ENCODE measurements at regions not wholly inside any gene's neighbourhood (a gene's known extent, or its start where the extent isn't known, plus 50 kb on each side); places are given as distances from the start of the nearest gene placed in this dataset.

DNA sequence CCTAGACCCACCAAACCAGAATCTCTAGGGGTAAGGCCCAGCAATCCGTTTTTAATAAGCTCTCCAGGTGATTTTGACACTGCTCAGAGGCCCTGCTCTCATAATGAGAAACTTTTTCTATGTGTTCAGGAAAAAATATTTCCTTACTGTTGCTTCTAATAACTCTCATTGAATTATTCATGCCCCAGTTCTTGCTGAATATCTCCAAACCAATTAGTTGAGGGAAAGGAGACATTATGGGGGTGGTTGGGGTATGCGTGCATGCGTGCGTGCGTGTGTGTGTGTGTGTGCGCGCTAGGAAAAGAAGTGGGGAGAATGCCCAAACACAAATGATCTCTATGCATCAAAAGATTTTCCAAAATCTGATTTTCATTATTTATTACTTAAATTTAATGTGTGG, 411.4 kb downstream of the PIK3R1 start:
- no peak overlapping the region for H3K27ac ChIP-seq (ENCODE audit: extremely low read length, insufficient read depth, low read length)
- H3K4me3 ChIP-seq (replicated peaks in 1 of 3; ENCODE audit: insufficient read depth in 1 of 3, low read depth in 2 of 3, low read length in 3 of 3), result no peak overlapping the region
- H3K4me1 ChIP-seq (ENCODE audit: insufficient read depth, low read length), result no peaks in the 10 kb centered on the region
- no peaks in the 10 kb centered on the region for H4K20me1 ChIP-seq (ENCODE audit: insufficient read depth, low read length)
- ATAC-seq (no peak), DNase-seq (ENCODE audit: low spot score) (no peak), FAIRE-seq (no peak)
- no peak overlapping the region for H3K4me2 ChIP-seq (ENCODE audit: low read depth, low read length)
- no peaks in the 10 kb centered on the region for H3K27me3 ChIP-seq (ENCODE audit: control insufficient read depth in 1 of 2, insufficient read depth in 2 of 2, low read length in 2 of 2)
- intact Hi-C loops (cut with micrococcal nuclease; ENCODE audit: unreplicated experiment), result no loop called here
- TF ChIP-seq GLI4 (CRISPR knock-in tag; IDR thresholded peaks at IDR 0.05; ENCODE audit: borderline replicate concordance) (no peak), ZBTB25 (CRISPR knock-in tag; IDR thresholded peaks at IDR 0.05) (no peak), ZNF235 (CRISPR knock-in tag; IDR thresholded peaks at IDR 0.05; ENCODE audit: borderline replicate concordance) (no peak), RBM39 (IDR thresholded peaks at IDR 0.05; ENCODE audit: low read depth, low read length, poor library complexity, severe bottlenecking) (no peak), GTF2F1 (IDR thresholded peaks at IDR 0.05; ENCODE audit: low read length) (no peak), PAF1 (CRISPR knock-in tag; IDR thresholded peaks at IDR 0.05) (no peak), CHD4 (IDR thresholded peaks at IDR 0.05; ENCODE audit: borderline replicate concordance, low read length) (no peak), SKI (IDR thresholded peaks at IDR 0.05; ENCODE audit: partially characterized antibody) (no peak), SOX6 (IDR thresholded peaks at IDR 0.05) (no peak), SOX6 (CRISPR knock-in tag; IDR thresholded peaks at IDR 0.05) (no peak), HNRNPUL1 (IDR thresholded peaks at IDR 0.05; ENCODE audit: low read depth, low read length) (no peak), ZNF20 (CRISPR knock-in tag; IDR thresholded peaks at IDR 0.05) (no peak), ARNT2 (CRISPR knock-in tag; IDR thresholded peaks at IDR 0.05; ENCODE audit: low read depth) (no peak), DNMT1 (CRISPR knock-in tag; IDR thresholded peaks at IDR 0.05) (no peak), MBNL3 (CRISPR knock-in tag; conservative IDR thresholded peaks at IDR 0.05) (no peak), HNRNPK (IDR thresholded peaks at IDR 0.05; ENCODE audit: low read depth, low read length, poor library complexity, severe bottlenecking) (no peak), ZZZ3 (CRISPR knock-in tag; IDR thresholded peaks at IDR 0.05; ENCODE audit: borderline replicate concordance) (no peak), ISX (CRISPR knock-in tag; conservative IDR thresholded peaks at IDR 0.05) (no peak)
- TF ChIP-seq, protein P1, sequence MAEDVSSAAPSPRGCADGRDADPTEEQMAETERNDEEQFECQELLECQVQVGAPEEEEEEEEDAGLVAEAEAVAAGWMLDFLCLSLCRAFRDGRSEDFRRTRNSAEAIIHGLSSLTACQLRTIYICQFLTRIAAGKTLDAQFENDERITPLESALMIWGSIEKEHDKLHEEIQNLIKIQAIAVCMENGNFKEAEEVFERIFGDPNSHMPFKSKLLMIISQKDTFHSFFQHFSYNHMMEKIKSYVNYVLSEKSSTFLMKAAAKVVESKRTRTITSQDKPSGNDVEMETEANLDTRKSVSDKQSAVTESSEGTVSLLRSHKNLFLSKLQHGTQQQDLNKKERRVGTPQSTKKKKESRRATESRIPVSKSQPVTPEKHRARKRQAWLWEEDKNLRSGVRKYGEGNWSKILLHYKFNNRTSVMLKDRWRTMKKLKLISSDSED (CRISPR knock-in tag; IDR thresholded peaks at IDR 0.05), result no peak
- TF ChIP-seq, protein P2, sequence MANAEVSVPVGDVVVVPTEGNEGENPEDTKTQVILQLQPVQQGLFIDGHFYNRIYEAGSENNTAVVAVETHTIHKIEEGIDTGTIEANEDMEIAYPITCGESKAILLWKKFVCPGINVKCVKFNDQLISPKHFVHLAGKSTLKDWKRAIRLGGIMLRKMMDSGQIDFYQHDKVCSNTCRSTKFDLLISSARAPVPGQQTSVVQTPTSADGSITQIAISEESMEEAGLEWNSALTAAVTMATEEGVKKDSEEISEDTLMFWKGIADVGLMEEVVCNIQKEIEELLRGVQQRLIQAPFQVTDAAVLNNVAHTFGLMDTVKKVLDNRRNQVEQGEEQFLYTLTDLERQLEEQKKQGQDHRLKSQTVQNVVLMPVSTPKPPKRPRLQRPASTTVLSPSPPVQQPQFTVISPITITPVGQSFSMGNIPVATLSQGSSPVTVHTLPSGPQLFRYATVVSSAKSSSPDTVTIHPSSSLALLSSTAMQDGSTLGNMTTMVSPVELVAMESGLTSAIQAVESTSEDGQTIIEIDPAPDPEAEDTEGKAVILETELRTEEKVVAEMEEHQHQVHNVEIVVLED (CRISPR knock-in tag; IDR thresholded peaks at IDR 0.05; ENCODE audit: borderline replicate concordance), result no peak
- 80% methylated on average over 7 of the region's 7 CpGs for WGBS (ENCODE audit: low lambda C conversion rate)
- no TSS peak for BruUV-seq (replicated peaks)
- no peak overlapping the region for H3K9ac ChIP-seq (ENCODE audit: insufficient read depth, low read depth, low read length)
- H3K79me2 ChIP-seq (ENCODE audit: insufficient read depth, low read length), result no peaks in the 10 kb centered on the region
- ChIA-PET POLR2A (no interaction called here), CTCF (ENCODE audit: low intra/inter-chr PET ratio, low total read pairs) (no interaction called here)
- no peaks in the 10 kb centered on the region for H3K36me3 ChIP-seq (replicated peaks in 1 of 2; ENCODE audit: control insufficient read depth in 1 of 2, insufficient read depth in 2 of 2, low read length in 2 of 2)
- in situ Hi-C loops (cut with HindIII; ENCODE audit: extremely low pct_ligation_motif_present, low pct_unique_long_range_greater_than_20kb), result no loop called here
- no peaks in the 10 kb centered on the region for H3K9me3 ChIP-seq (ENCODE audit: low read length)
- H2AFZ ChIP-seq (ENCODE audit: low read length), result no peak overlapping the region

Measured in HepG2 (cell line).